ENCODE measurements at regions not wholly inside any gene's neighbourhood (a gene's known extent, or its start where the extent isn't known, plus 50 kb on each side); places are given as distances from the start of the nearest gene placed in this dataset.

DNA sequence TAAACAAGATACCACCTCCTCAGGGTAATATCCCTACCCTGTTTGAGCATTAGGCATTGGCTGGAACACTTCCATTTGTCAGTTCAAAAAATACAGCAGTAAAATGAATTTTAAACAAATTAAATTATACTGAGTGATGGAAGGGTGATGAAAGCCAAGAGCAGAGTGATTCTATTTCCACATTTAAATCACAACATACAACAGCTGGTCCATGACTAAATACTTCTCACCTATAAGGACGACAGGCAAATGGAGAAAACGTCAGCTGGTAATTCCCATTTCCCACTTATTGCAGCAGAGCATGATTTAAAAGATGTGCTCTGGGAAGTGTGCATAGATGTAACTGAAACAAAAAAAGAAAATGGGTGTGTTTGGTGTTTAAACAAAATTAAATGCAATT lies 543.6 kb upstream of the DAB2 start:
- Histone ChIP-seq H3K27ac (ENCODE audit: insufficient read depth, low read length) (no peak overlapping the region), H2AFZ (ENCODE audit: low read length) (no peak overlapping the region), H3K4me2 (ENCODE audit: extremely low read depth, insufficient read depth, low read length) (no peak overlapping the region), H3K4me1 (ENCODE audit: control insufficient read depth, extremely low read depth, insufficient read depth, low read length) (no peaks in the 10 kb centered on the region), H3K36me3 (ENCODE audit: control insufficient read depth, insufficient read depth, low read length) (no peaks in the 10 kb centered on the region), H3K4me3 (replicated peaks in 1 of 4; ENCODE audit: control extremely low read depth in 1 of 4, insufficient read depth in 1 of 4, low read depth in 3 of 4, low read length in 4 of 4) (no peak overlapping the region), H3K9ac (ENCODE audit: insufficient read depth, low read length) (no peak overlapping the region), H3K79me2 (ENCODE audit: control insufficient read depth, insufficient read depth, low read length) (no peaks in the 10 kb centered on the region), H3K9me3 (ENCODE audit: control insufficient read depth, insufficient read depth, low read depth, low read length) (no peaks in the 10 kb centered on the region), H3K27me3 (ENCODE audit: control insufficient read depth, insufficient read depth, low read length) (no peaks in the 10 kb centered on the region), H4K20me1 (ENCODE audit: control insufficient read depth, extremely low read depth, insufficient read depth, low read length) (no peaks in the 10 kb centered on the region)
- no peak for TF ChIP-seq EZH2 (IDR thresholded peaks at IDR 0.05; ENCODE audit: low read length, missing control alignments)
- TF ChIP-seq, protein P1, sequence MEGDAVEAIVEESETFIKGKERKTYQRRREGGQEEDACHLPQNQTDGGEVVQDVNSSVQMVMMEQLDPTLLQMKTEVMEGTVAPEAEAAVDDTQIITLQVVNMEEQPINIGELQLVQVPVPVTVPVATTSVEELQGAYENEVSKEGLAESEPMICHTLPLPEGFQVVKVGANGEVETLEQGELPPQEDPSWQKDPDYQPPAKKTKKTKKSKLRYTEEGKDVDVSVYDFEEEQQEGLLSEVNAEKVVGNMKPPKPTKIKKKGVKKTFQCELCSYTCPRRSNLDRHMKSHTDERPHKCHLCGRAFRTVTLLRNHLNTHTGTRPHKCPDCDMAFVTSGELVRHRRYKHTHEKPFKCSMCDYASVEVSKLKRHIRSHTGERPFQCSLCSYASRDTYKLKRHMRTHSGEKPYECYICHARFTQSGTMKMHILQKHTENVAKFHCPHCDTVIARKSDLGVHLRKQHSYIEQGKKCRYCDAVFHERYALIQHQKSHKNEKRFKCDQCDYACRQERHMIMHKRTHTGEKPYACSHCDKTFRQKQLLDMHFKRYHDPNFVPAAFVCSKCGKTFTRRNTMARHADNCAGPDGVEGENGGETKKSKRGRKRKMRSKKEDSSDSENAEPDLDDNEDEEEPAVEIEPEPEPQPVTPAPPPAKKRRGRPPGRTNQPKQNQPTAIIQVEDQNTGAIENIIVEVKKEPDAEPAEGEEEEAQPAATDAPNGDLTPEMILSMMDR (conservative IDR thresholded peaks at IDR 0.05 in 1 of 2, IDR thresholded peaks at IDR 0.05 in 1 of 2; ENCODE audit: low read depth in 1 of 2, low read length in 2 of 2), result no peak
- DNase-seq (ENCODE audit: low read depth in 2 of 2), result no peak

DNA sequence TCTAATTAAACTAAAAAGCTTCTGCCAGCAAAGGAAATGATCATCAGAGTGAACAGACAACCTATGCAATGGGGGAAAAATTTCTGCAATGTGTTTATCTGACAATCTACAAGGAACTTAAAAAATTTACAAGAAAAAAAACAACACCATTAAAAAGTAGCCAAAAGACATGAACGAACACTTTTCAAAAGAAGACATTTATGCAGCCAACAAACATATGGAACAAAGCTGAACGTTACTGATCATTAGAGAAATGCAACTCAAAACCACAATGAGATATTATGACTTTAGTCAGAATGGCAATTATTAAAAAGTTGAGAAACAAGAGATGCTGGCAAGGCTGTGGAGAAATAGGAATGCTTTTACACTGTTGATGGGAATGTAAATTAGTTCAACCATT lies 530.4 kb upstream of the DAB2 start:
- Histone ChIP-seq H3K27me3 (ENCODE audit: control insufficient read depth, insufficient read depth, low read length) (no peaks in the 10 kb centered on the region), H2AFZ (ENCODE audit: low read length) (no peak overlapping the region), H3K4me3 (replicated peaks in 1 of 4; ENCODE audit: control extremely low read depth in 1 of 4, insufficient read depth in 1 of 4, low read depth in 3 of 4, low read length in 4 of 4) (no peak overlapping the region), H3K27ac (ENCODE audit: insufficient read depth, low read length) (no peak overlapping the region), H3K4me2 (ENCODE audit: extremely low read depth, insufficient read depth, low read length) (no peak overlapping the region), H3K4me1 (ENCODE audit: control insufficient read depth, extremely low read depth, insufficient read depth, low read length) (no peaks in the 10 kb centered on the region), H3K9me3 (ENCODE audit: control insufficient read depth, insufficient read depth, low read depth, low read length) (no peaks in the 10 kb centered on the region), H3K9ac (ENCODE audit: insufficient read depth, low read length) (no peak overlapping the region), H3K36me3 (ENCODE audit: control insufficient read depth, insufficient read depth, low read length) (no peaks in the 10 kb centered on the region), H3K79me2 (ENCODE audit: control insufficient read depth, insufficient read depth, low read length) (no peaks in the 10 kb centered on the region), H4K20me1 (ENCODE audit: control insufficient read depth, extremely low read depth, insufficient read depth, low read length) (no peaks in the 10 kb centered on the region)
- no peak for TF ChIP-seq EZH2 (IDR thresholded peaks at IDR 0.05; ENCODE audit: low read length, missing control alignments)
- TF ChIP-seq, protein P1 (conservative IDR thresholded peaks at IDR 0.05 in 1 of 2, IDR thresholded peaks at IDR 0.05 in 1 of 2; ENCODE audit: low read depth in 1 of 2, low read length in 2 of 2), result no peak
- no peak for DNase-seq (ENCODE audit: low read depth in 2 of 2)

DNA sequence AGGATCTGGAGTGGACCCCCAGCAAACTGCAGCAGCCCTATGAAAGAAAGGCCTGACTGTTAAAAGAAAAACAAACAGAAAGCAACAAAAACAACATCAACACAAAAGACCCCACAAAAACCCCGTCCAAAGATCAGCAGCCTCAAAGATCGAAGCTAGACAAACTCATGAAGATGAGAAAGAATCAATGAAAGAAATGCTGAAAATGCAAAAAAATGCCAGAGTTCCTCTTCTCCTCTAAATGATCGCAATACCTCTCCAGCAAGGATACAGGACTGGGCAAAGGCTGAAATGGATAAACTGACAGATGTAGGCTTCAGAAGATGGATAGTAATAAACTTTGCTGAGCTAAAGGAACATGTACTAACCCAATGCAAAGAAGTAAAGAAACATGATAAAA lies 526.3 kb upstream of the DAB2 start:
- Histone ChIP-seq H3K4me1 (ENCODE audit: control insufficient read depth, extremely low read depth, insufficient read depth, low read length) (no peaks in the 10 kb centered on the region), H2AFZ (ENCODE audit: low read length) (no peak overlapping the region), H3K4me2 (ENCODE audit: extremely low read depth, insufficient read depth, low read length) (no peak overlapping the region), H3K9me3 (ENCODE audit: control insufficient read depth, insufficient read depth, low read depth, low read length) (no peaks in the 10 kb centered on the region), H3K27me3 (ENCODE audit: control insufficient read depth, insufficient read depth, low read length) (no peaks in the 10 kb centered on the region), H3K9ac (ENCODE audit: insufficient read depth, low read length) (no peak overlapping the region), H4K20me1 (ENCODE audit: control insufficient read depth, extremely low read depth, insufficient read depth, low read length) (no peaks in the 10 kb centered on the region), H3K4me3 (replicated peaks in 1 of 4; ENCODE audit: control extremely low read depth in 1 of 4, insufficient read depth in 1 of 4, low read depth in 3 of 4, low read length in 4 of 4) (no peak overlapping the region), H3K27ac (ENCODE audit: insufficient read depth, low read length) (no peak overlapping the region), H3K79me2 (ENCODE audit: control insufficient read depth, insufficient read depth, low read length) (no peaks in the 10 kb centered on the region), H3K36me3 (ENCODE audit: control insufficient read depth, insufficient read depth, low read length) (no peaks in the 10 kb centered on the region)
- no peak for DNase-seq (ENCODE audit: low read depth in 2 of 2)
- no peak for TF ChIP-seq EZH2 (IDR thresholded peaks at IDR 0.05; ENCODE audit: low read length, missing control alignments)
- TF ChIP-seq, protein P1 (conservative IDR thresholded peaks at IDR 0.05 in 1 of 2, IDR thresholded peaks at IDR 0.05 in 1 of 2; ENCODE audit: low read depth in 1 of 2, low read length in 2 of 2), result no peak

All from fibroblast of lung (primary cell).